ENCODE measurements at regions not wholly inside any gene's neighbourhood (a gene's known extent, or its start where the extent isn't known, plus 50 kb on each side); places are given as distances from the start of the nearest gene placed in this dataset.

- TF ChIP-seq CREB1 (CRISPR knock-in tag; IDR thresholded peaks at IDR 0.05; ENCODE audit: low read depth) (no peak), STAT1 (IDR thresholded peaks at IDR 0.05; ENCODE audit: unreplicated experiment) (no peak), ZNF462 (CRISPR knock-in tag; IDR thresholded peaks at IDR 0.05) (no peak), ETS1 (IDR thresholded peaks at IDR 0.05) (no peak)
Observed at GRCh38 chr2:125398738-125399524, 1257.0 kb upstream of the GYPC start (continued).

GRCh38 chr2:125405816-125406215 lies 1250.1 kb upstream of the GYPC start:
- H3K36me3 ChIP-seq (ENCODE audit: insufficient read depth) = no peaks in the 10 kb centered on the region
- H3K9me2 ChIP-seq (ENCODE audit: insufficient read depth) = 0 out of 2 replicates have a peak, but pooled peaks cover 6% of the 10 kb centered on the region
- no peak overlapping the region for H3K4me3 ChIP-seq
- no peak for ATAC-seq
- H3K4me3 Mint-ChIP-seq = no peak overlapping the region
- peaks cover 3% of the 10 kb centered on the region; the same call in 1 of the 3 replicates for H3K4me1 Mint-ChIP-seq
- H3K4me1 ChIP-seq (ENCODE audit: insufficient read depth) = no peaks in the 10 kb centered on the region
- no peaks in the 10 kb centered on the region for H3K27me3 ChIP-seq (ENCODE audit: insufficient read depth)
- H3K27ac Mint-ChIP-seq = peak overlapping the region; percentile 87
- no peaks in the 10 kb centered on the region for H3F3A ChIP-seq (replicated peaks; ENCODE audit: low read depth)
- H3K79me2 ChIP-seq (replicated peaks; ENCODE audit: insufficient read depth) = no peaks in the 10 kb centered on the region
- H3K36me3 Mint-ChIP-seq (ENCODE audit: low read depth) = no peaks in the 10 kb centered on the region
- DNase-seq (ENCODE audit: low spot score) = peak; percentile 1
- H3K27ac ChIP-seq (ENCODE audit: low read depth) = no peak overlapping the region
- H3K9me3 Mint-ChIP-seq = no peaks in the 10 kb centered on the region
- no peaks in the 10 kb centered on the region for H4K20me1 ChIP-seq (replicated peaks; ENCODE audit: insufficient read depth)
- H2AFZ ChIP-seq = no peak overlapping the region
- H3K27me3 Mint-ChIP-seq (ENCODE audit: insufficient read depth, low read depth, poor library complexity) = peaks cover 2% of the 10 kb centered on the region
- H3K4me2 ChIP-seq = no peak overlapping the region
- no peak for TF ChIP-seq ZNF331 (CRISPR knock-in tag; IDR thresholded peaks at IDR 0.05; ENCODE audit: low read depth)
- no peak for TF ChIP-seq ZNF462 (CRISPR knock-in tag; IDR thresholded peaks at IDR 0.05)
